ENCODE measurements at regions not wholly inside any gene's neighbourhood (a gene's known extent, or its start where the extent isn't known, plus 50 kb on each side); places are given as distances from the start of the nearest gene placed in this dataset.
"Not testable (repeated sequence)": the region's sequence is repeated elsewhere in the genome, so short reads cannot be mapped to it uniquely, and the experiment has no call there.

GRCh38 chr1:149713952-149714351 is 68.5 kb upstream of the FCGR1A start:
- not testable (repeated sequence) for H3K4me1 Mint-ChIP-seq; H3K4me3 Mint-ChIP-seq; H3K9me3 Mint-ChIP-seq; H3K36me3 Mint-ChIP-seq; DNase-seq (ENCODE audit: low spot score in 2 of 2, unreplicated experiment in 2 of 2); H3K27ac Mint-ChIP-seq; H3K27me3 Mint-ChIP-seq (ENCODE audit: low read depth)

GRCh38 chr1:149724618-149725302 is 57.7 kb upstream of the FCGR1A start:
- not testable (repeated sequence) for H3K4me3 Mint-ChIP-seq; H3K9me3 Mint-ChIP-seq; H3K27me3 Mint-ChIP-seq (ENCODE audit: low read depth); H3K36me3 Mint-ChIP-seq; H3K4me1 Mint-ChIP-seq; H3K27ac Mint-ChIP-seq; DNase-seq (ENCODE audit: low spot score in 2 of 2, unreplicated experiment in 2 of 2)

GRCh38 chr1:149726688-149727087 is 55.8 kb upstream of the FCGR1A start:
- H3K27ac Mint-ChIP-seq, H3K4me3 Mint-ChIP-seq, H3K36me3 Mint-ChIP-seq: not testable (repeated sequence)

GRCh38 chr1:149728598-149728997 is 53.9 kb upstream of the FCGR1A start:
- not testable (repeated sequence) for H3K4me1 Mint-ChIP-seq; H3K27ac Mint-ChIP-seq; H3K36me3 Mint-ChIP-seq; DNase-seq (ENCODE audit: low spot score in 2 of 2, unreplicated experiment in 2 of 2); H3K4me3 Mint-ChIP-seq; H3K9me3 Mint-ChIP-seq; H3K27me3 Mint-ChIP-seq (ENCODE audit: low read depth)

More at GRCh38 chr1:149726688-149727087, 55.8 kb upstream of the FCGR1A start:
- H3K4me1 Mint-ChIP-seq; H3K9me3 Mint-ChIP-seq; H3K27me3 Mint-ChIP-seq (ENCODE audit: low read depth); DNase-seq (ENCODE audit: low spot score in 2 of 2, unreplicated experiment in 2 of 2): not testable (repeated sequence)
